Osteocyte (in vitro differentiated cells): ENCODE measurements at regions not wholly inside any gene's neighbourhood (a gene's known extent, or its start where the extent isn't known, plus 50 kb on each side); places are given as distances from the start of the nearest gene placed in this dataset.

Source experiments
- DNase-seq: peaks from one replicate; pipeline ENCODE4 v3.0.0; 2021; ENCODE audit warnings: mixed read lengths; ENCODE audit not compliant: unreplicated experiment; ENCODE audit errors: extremely low spot score
- H3K27ac Mint-ChIP-seq: one replicate; pipeline ENCODE4 v1.8.0; 2021; ENCODE audit warnings: mild to moderate bottlenecking, mixed read lengths; ENCODE audit not compliant: unreplicated experiment
- H3K27me3 Mint-ChIP-seq: one replicate; pipeline ENCODE4 v1.8.0; 2021; ENCODE audit warnings: mixed read lengths; ENCODE audit not compliant: unreplicated experiment
- H3K36me3 Mint-ChIP-seq: one replicate; pipeline ENCODE4 v1.8.0; 2021; ENCODE audit warnings: mixed read lengths; ENCODE audit not compliant: unreplicated experiment
- H3K4me1 Mint-ChIP-seq: one replicate; pipeline ENCODE4 v1.8.0; 2021; ENCODE audit warnings: mixed read lengths; ENCODE audit not compliant: unreplicated experiment
- H3K4me3 Mint-ChIP-seq: one replicate; pipeline ENCODE4 v1.8.0; 2021; ENCODE audit warnings: mild to moderate bottlenecking, moderate library complexity, mixed read lengths; ENCODE audit not compliant: unreplicated experiment
- H3K9me3 Mint-ChIP-seq: one replicate; pipeline ENCODE4 v1.8.0; 2021; ENCODE audit warnings: mixed read lengths; ENCODE audit not compliant: unreplicated experiment
- CTCF ChIP-seq: fragments of 200-600 bp; sonication (generic); IDR thresholded peaks from 2 replicates; pipeline ENCODE4 v1.5.0; 2021; ENCODE audit warnings: antibody characterized with exemption, mild to moderate bottlenecking, moderate library complexity

GRCh38 chr3:145266368-145266767 lies 894.6 kb downstream of the PLOD2 start:
- DNase-seq: no peak
- H3K9me3 Mint-ChIP-seq: peaks cover 3% of the 10 kb centered on the region
- no peaks in the 10 kb centered on the region for H3K36me3 Mint-ChIP-seq
- TF ChIP-seq CTCF: no peak
- no peaks in the 10 kb centered on the region for H3K27me3 Mint-ChIP-seq
- no peak overlapping the region for H3K27ac Mint-ChIP-seq
- H3K4me1 Mint-ChIP-seq: no peaks in the 10 kb centered on the region
- H3K4me3 Mint-ChIP-seq: no peak overlapping the region

DNA sequence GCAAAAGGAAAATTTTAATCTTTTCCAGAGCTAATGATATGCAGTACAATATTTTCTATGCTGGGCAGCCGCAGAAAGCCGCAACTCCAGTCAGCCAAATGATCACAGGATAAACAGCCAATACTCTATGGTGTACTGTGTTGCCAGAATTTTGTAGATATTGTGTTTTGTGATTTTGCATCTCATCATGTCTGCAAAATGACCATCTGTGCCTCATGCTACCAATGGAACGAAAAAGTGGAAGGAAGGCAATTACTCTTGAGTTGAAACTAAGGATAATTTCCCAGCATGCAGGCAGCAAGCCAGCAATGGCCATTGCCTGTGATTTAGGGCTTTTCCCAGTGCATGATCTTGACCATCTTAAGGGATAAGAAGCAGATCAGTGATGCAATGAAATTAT lies 891.9 kb downstream of the PLOD2 start:
- peaks cover 3% of the 10 kb centered on the region for H3K9me3 Mint-ChIP-seq
- no peaks in the 10 kb centered on the region for H3K27me3 Mint-ChIP-seq
- H3K4me1 Mint-ChIP-seq: no peaks in the 10 kb centered on the region
- TF ChIP-seq CTCF: no peak
- no peak overlapping the region for H3K27ac Mint-ChIP-seq
- DNase-seq: no peak
- no peak overlapping the region for H3K4me3 Mint-ChIP-seq
- H3K36me3 Mint-ChIP-seq: no peaks in the 10 kb centered on the region

DNA sequence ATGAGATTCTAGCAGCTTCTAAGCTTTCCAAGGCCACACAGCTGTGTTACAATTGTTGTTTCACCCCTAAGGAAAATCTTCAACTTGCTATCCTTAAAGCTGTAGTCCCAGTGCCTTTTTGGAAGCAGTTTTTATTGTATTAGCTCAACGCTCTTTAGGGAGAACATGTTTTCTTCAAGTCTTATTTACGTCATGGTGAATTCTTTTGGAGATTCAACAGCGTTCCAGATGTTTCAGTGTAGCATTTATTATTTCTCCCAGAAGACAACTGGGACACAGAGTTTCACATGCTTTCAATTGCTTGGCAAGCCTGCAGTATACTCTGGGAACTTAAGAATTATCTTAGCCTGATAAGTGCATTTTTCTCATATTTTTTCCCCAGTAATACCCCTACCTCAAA lies 888.3 kb downstream of the PLOD2 start:
- no peak for TF ChIP-seq CTCF
- H3K4me3 Mint-ChIP-seq: no peak overlapping the region
- H3K27ac Mint-ChIP-seq: no peak overlapping the region
- no peaks in the 10 kb centered on the region for H3K36me3 Mint-ChIP-seq
- no peak for DNase-seq
- H3K9me3 Mint-ChIP-seq: peaks cover 15% of the 10 kb centered on the region
- H3K4me1 Mint-ChIP-seq: no peaks in the 10 kb centered on the region
- H3K27me3 Mint-ChIP-seq: no peaks in the 10 kb centered on the region

- peaks cover 2% of the 10 kb centered on the region for H3K9me3 Mint-ChIP-seq
- H3K4me3 Mint-ChIP-seq: no peak overlapping the region
- no peak for DNase-seq
- no peaks in the 10 kb centered on the region for H3K27me3 Mint-ChIP-seq
- H3K4me1 Mint-ChIP-seq: no peaks in the 10 kb centered on the region
- H3K27ac Mint-ChIP-seq: no peak overlapping the region
- H3K36me3 Mint-ChIP-seq: no peaks in the 10 kb centered on the region
- TF ChIP-seq CTCF: no peak
Measured at GRCh38 chr3:145282505-145282904, 878.5 kb downstream of the PLOD2 start.

DNA sequence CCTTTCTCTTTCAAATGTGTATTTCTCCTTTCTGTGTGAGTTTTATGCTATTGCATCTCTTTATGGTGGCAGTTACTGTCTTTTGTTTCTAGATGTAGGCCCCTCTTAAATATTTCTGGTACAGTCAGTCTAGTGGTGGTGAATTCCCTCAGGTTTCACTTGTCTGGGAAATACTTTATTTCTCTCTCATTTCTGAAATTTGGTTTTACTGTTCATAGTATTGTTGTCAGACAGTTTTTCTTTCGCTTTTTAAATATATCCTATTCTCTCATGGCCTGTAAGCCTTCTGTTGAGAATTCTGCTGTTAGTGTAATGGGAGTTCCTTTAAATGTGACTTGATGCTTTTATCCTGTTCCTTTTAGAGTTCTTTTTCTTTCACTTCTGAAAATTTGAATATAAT lies 874.0 kb downstream of the PLOD2 start:
- no peak for TF ChIP-seq CTCF
- no peaks in the 10 kb centered on the region for H3K9me3 Mint-ChIP-seq
- DNase-seq: no peak
- peaks cover 5% of the 10 kb centered on the region for H3K27me3 Mint-ChIP-seq
- no peak overlapping the region for H3K27ac Mint-ChIP-seq
- no peaks in the 10 kb centered on the region for H3K36me3 Mint-ChIP-seq
- no peaks in the 10 kb centered on the region for H3K4me1 Mint-ChIP-seq
- no peak overlapping the region for H3K4me3 Mint-ChIP-seq
